Dermis microvascular lymphatic vessel endothelial cell (primary cell): ENCODE measurements at regions not wholly inside any gene's neighbourhood (a gene's known extent, or its start where the extent isn't known, plus 50 kb on each side); places are given as distances from the start of the nearest gene placed in this dataset.

Experiments
- DNase-seq, 2 donors: peaks; one replicate each; pipeline versions ENCODE4 v3.0.0 to v3.0.0-alpha.2; 2010; ENCODE audit warnings: low read depth in 2 of 2

GRCh38 chr1:221793439-221794078, 51.7 kb upstream of the DUSP10 start:
- no peak for DNase-seq

- peak; percentile 40 to 57 for DNase-seq
Measured at GRCh38 chr1:221791846-221792245, 50.0 kb upstream of the DUSP10 start.
